SK-N-SH (cell line): ENCODE measurements at regions not wholly inside any gene's neighbourhood (a gene's known extent, or its start where the extent isn't known, plus 50 kb on each side); places are given as distances from the start of the nearest gene placed in this dataset.
"Not testable (repeated sequence)": the region's sequence is repeated elsewhere in the genome, so short reads cannot be mapped to it uniquely, and the experiment has no call there.

Experiments used
- CTCF ChIA-PET: fragments of 300-600, 350-600 bp; formaldehyde crosslinking; extraction: SDS; loops from one replicate; lab custom pipeline; 2021; lab: Yijun Ruan, JAX
- POLR2A ChIA-PET: fragments of 350-600 bp; sonication (Branson Sonifier 250); formaldehyde crosslinking; extraction: SDS; loops from one replicate; lab custom pipeline; 2020; ENCODE audit warnings: antibody characterized with exemption, inconsistent platforms; lab: Yijun Ruan, JAX
- DNase-seq: peaks from one replicate; pipeline ENCODE4 v3.0.0; 2012
- H2AFZ ChIP-seq: fragments of 200-600 bp; sonication (generic); 2 replicates; pipeline ENCODE4 v1.8.1; 2016; ENCODE audit warnings: antibody characterized with exemption, mild to moderate bottlenecking, low read depth
- H3F3A ChIP-seq: fragments of 200-600 bp; sonication (generic); replicated peaks from 2 replicates; pipeline ENCODE3; 2016; ENCODE audit warnings: antibody characterized with exemption, mild to moderate bottlenecking; ENCODE audit not compliant: insufficient read depth
- H3K27ac ChIP-seq, 2 experiments: fragments of 200-500 bp in 1 of 2; fragments of 200-600 bp in 1 of 2; sonication (Bioruptor generic) in 1 of 2; sonication (generic), shearing (Covaris generic) in 1 of 2; 2 replicates each; pipeline versions ENCODE4 v1.5.1 to v1.6.1; 2014 to 2016; ENCODE audit warnings: low read depth in 2 of 2, inconsistent platforms in 1 of 2, low read length in 1 of 2, mild to moderate bottlenecking in 1 of 2, mixed read lengths in 1 of 2
- H3K27me3 ChIP-seq: fragments of 200-600 bp; sonication (generic), shearing (Covaris generic); 2 replicates; pipeline ENCODE4 v1.6.1; 2016; ENCODE audit warnings: mixed run types; ENCODE audit not compliant: insufficient read depth
- H3K36me3 ChIP-seq, 2 experiments: fragments of 200-500 bp in 1 of 2; fragments of 200-600 bp in 1 of 2; sonication (Bioruptor generic) in 1 of 2; sonication (generic) in 1 of 2; replicated peaks in 1 of 2; 2 replicates each; pipeline versions ENCODE3 to v1.5.1; 2014 to 2016; ENCODE audit warnings: low read length in 1 of 2, mild to moderate bottlenecking in 1 of 2; ENCODE audit not compliant: insufficient read depth in 2 of 2, control insufficient read depth in 1 of 2
- H3K4me1 ChIP-seq, 2 experiments: fragments of 200-500 bp in 1 of 2; fragments of 200-600 bp in 1 of 2; sonication (Bioruptor generic) in 1 of 2; sonication (generic), shearing (Covaris generic) in 1 of 2; 2 replicates each; pipeline versions ENCODE4 v1.5.1 to v1.6.1; 2014 to 2016; ENCODE audit warnings: low read depth in 1 of 2, low read length in 1 of 2, mixed run types in 1 of 2; ENCODE audit not compliant: insufficient read depth in 2 of 2, control insufficient read depth in 1 of 2
- H3K4me2 ChIP-seq: fragments of 200-600 bp; sonication (generic), shearing (Covaris generic); 2 replicates; pipeline ENCODE4 v1.6.1; 2017; ENCODE audit warnings: mixed run types
- H3K4me3 ChIP-seq, 2 experiments: fragments of 200-500 bp in 1 of 2; fragments of 200-600 bp in 1 of 2; sonication (Bioruptor generic) in 1 of 2; sonication (generic), shearing (Covaris generic) in 1 of 2; 2 replicates each; pipeline versions ENCODE4 v1.5.1 to v1.8.1; 2014 to 2016; ENCODE audit warnings: low read depth in 2 of 2, inconsistent platforms in 1 of 2, low read length in 1 of 2, mild to moderate bottlenecking in 1 of 2, mixed read lengths in 1 of 2, moderate library complexity in 1 of 2
- H3K79me2 ChIP-seq: fragments of 200-600 bp; sonication (generic); 2 replicates; pipeline ENCODE4 v1.8.1; 2017; ENCODE audit warnings: mild to moderate bottlenecking; ENCODE audit not compliant: insufficient read depth
- H3K9ac ChIP-seq: fragments of 200-600 bp; sonication (generic); 2 replicates; pipeline ENCODE4 v1.6.1; 2017; ENCODE audit warnings: mixed run types
- H3K9me2 ChIP-seq: fragments of 200-600 bp; sonication (generic); 2 replicates; pipeline ENCODE4 v1.6.1; 2017; ENCODE audit warnings: mixed run types
- H3K9me3 ChIP-seq: fragments of 200-600 bp; sonication (generic); 2 replicates; pipeline ENCODE4 v1.6.1; 2017; ENCODE audit warnings: mixed run types, mild to moderate bottlenecking, moderate library complexity
- H4K20me1 ChIP-seq: fragments of 200-600 bp; sonication (generic); 2 replicates; pipeline ENCODE4 v1.6.1; 2017; ENCODE audit warnings: mild to moderate bottlenecking, mixed run types; ENCODE audit not compliant: insufficient read depth
- WGBS: methylation state at CpG from one replicate; pipeline ENCODE4 v1.1.6; 2017; ENCODE audit warnings: low lambda C conversion rate; 5-methylcytosine and 5-hydroxymethylcytosine counted together

DNA sequence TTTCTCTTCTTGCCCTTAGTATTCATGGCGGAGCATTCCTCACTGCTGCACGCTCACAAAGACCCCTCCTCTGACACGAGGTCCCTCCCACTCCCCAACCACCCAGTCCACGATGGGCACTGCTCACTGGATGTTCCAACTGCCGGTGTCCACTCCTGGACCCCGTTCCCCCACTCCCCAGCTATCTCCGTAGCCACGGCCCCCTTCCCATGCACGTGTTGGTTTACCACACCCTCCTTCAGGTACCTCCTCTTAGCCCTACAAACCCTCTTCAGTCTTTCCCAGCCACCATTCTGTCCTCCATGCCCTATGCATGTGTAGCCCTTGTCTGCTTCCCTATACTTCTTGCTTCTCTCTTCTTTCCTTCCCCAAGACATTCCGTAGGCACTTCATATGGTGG lies 469.6 kb upstream of the ZNG1F start:
- H3K4me3 ChIP-seq, H3K9me3 ChIP-seq, POLR2A ChIA-PET, H2AFZ ChIP-seq, H3K9ac ChIP-seq, H3K27me3 ChIP-seq, H4K20me1 ChIP-seq, CTCF ChIA-PET, H3K36me3 ChIP-seq, H3K79me2 ChIP-seq, H3K9me2 ChIP-seq, H3K27ac ChIP-seq, H3F3A ChIP-seq, DNase-seq, H3K4me2 ChIP-seq, H3K4me1 ChIP-seq: not testable (repeated sequence)
- WGBS, result 42% methylated on average over 4 of the region's 10 CpGs

DNA sequence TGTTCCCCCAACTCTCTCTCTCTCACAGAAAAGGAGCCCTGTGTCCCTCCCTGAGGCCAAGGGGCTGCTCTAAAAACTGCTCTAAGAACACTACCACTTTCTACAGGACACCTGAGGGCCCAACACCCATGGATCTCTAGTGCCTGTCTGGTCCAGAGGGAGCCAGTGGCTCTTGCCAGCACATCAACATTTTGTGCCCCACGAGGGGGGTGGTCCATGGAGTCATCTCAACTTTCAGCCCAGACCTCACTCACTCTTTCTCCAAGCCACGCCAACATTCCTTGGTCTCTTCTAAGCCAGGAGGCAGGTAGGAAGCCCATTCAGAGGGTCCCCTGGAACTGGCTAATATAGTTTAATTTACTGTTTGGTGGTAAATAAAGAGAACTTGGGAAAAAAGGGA lies 469.0 kb upstream of the ZNG1F start:
- H3K4me1 ChIP-seq, H3K9me3 ChIP-seq, H3K4me2 ChIP-seq, H3K27ac ChIP-seq, H3K27me3 ChIP-seq, H3K79me2 ChIP-seq, POLR2A ChIA-PET, H2AFZ ChIP-seq, H3K9ac ChIP-seq, H3K36me3 ChIP-seq, CTCF ChIA-PET, DNase-seq, H4K20me1 ChIP-seq, H3K4me3 ChIP-seq, H3F3A ChIP-seq, H3K9me2 ChIP-seq: not testable (repeated sequence)
- WGBS, result 31% methylated on average over 2 of the region's 2 CpGs

DNA sequence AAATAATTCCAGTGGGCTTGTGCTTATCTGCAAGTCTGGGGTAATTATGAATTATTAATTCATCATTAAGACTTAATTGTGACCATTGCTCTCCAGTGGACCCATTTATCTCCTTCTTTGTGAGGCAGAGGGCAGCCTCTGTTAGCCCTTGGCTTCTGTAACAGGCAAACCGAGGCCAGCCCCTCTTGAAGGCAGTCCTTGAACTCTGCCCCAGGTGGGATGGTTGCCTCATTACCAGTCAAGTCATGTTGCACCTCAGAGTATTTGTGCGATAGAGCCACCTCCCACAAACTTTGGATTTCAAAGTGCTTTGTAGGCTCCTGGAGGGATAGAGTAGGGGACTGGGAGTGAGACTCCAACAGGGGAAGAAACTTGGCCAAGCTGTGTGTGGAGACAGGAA lies 468.0 kb upstream of the ZNG1F start:
- H3K27ac ChIP-seq, H3K4me2 ChIP-seq, DNase-seq, CTCF ChIA-PET, H2AFZ ChIP-seq, H3F3A ChIP-seq, H3K36me3 ChIP-seq, H3K4me3 ChIP-seq, H3K9me3 ChIP-seq, H3K9ac ChIP-seq, H4K20me1 ChIP-seq, H3K9me2 ChIP-seq, H3K27me3 ChIP-seq, H3K4me1 ChIP-seq, H3K79me2 ChIP-seq, POLR2A ChIA-PET: not testable (repeated sequence)
- WGBS, result 67% methylated on average over 2 of the region's 2 CpGs

DNA sequence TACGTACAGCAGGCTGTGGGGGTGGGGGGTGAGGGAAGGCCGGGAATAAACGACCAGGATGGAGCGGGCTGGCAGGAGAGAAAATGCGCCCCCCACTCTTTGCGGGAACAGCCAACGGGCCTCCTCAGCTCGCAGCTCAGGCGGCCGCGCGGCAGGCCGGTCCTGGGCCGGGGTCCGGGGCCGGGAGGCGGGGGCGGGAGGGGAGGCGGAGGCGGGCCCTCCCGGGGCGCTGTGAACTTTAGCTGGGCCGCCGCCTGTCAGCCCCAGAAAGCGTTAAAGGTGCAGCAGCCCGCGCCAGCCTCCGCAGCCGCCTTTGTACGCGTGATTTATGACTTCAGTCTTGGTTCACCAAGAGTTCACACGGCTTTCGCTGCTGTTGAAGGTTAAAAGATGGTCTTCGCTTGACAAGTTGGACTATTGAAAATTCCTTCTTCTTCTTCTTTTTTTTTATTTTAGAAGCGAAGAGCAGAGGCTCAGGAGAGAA lies 466.0 kb upstream of the ZNG1F start:
- H3F3A ChIP-seq, H2AFZ ChIP-seq, H3K9ac ChIP-seq, H3K79me2 ChIP-seq, CTCF ChIA-PET, H3K9me3 ChIP-seq, H3K27me3 ChIP-seq, H3K27ac ChIP-seq, POLR2A ChIA-PET, H4K20me1 ChIP-seq, H3K4me3 ChIP-seq, H3K9me2 ChIP-seq, H3K4me1 ChIP-seq, H3K4me2 ChIP-seq, H3K36me3 ChIP-seq: not testable (repeated sequence)
- 39% methylated on average over 14 of the region's 35 CpGs for WGBS
- peak; percentile 21 for DNase-seq

DNA sequence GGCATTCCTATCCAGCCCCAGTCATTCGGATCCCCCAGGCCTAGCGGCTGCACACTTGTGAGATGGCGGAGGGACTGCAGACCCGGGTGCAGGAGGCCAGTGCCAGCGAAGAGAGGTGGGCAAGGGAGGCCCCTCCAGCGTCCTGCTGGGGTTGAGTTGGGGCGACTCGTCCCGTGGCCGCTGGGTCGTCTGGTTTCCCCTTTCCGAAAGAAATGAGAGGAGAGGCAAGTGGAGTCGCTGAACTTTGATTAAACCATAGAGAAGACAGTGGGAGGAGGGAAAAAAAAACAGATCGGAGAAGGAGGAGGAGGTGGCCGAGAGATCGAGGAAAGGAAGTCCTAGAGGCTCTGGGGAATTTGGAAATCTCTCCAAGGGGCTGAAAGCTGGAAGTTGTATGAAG lies 465.2 kb upstream of the ZNG1F start:
- H3K9me3 ChIP-seq, H3K36me3 ChIP-seq, H2AFZ ChIP-seq, H4K20me1 ChIP-seq, H3K4me3 ChIP-seq, H3K4me1 ChIP-seq, DNase-seq, H3K27me3 ChIP-seq, H3F3A ChIP-seq, POLR2A ChIA-PET, H3K9me2 ChIP-seq, H3K4me2 ChIP-seq, H3K79me2 ChIP-seq, H3K27ac ChIP-seq, CTCF ChIA-PET, H3K9ac ChIP-seq: not testable (repeated sequence)
- 66% methylated on average over 13 of the region's 16 CpGs for WGBS

DNA sequence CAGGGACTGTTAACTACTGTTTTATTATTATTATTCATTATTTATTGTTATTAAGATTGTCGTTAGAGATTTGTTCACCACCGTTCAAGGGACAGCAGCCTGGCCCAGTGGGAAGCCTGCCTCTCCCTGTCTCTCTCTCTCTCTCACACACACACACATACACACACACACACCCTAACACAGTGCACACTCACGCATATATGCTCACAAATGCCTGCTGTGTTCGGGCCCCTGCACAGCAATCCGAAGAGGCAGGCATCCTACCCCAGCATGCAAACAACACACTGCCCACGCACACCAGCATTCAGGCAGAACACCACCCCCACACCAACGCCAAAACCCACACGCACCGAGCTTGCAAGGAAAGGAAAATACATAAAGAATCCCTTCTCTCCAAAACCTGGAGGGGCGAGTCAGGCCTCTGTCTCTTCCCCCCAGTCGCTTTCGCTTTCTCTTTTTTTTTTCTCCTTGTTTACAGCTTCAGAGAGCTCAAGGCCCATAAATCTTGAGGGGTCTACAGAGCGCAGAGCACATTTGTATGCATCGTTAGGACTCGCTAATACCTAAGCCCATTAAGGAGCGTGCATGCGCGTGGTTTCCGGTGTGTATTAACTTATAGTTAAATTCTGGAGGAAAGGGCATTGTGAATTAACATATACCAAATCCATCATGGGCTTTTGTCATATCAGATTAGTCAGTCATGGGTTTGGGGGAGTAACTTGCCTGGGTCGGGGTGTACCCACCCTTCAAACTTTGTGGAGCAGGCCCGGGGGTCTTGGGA lies 464.6 kb upstream of the ZNG1F start:
- CTCF ChIA-PET, H3F3A ChIP-seq, H3K9me2 ChIP-seq, H3K9ac ChIP-seq, H3K27ac ChIP-seq, H3K4me1 ChIP-seq, H2AFZ ChIP-seq, H3K36me3 ChIP-seq, H3K79me2 ChIP-seq, H3K9me3 ChIP-seq, DNase-seq, H4K20me1 ChIP-seq, H3K4me3 ChIP-seq, H3K27me3 ChIP-seq, POLR2A ChIA-PET, H3K4me2 ChIP-seq: not testable (repeated sequence)
- WGBS, result 70% methylated on average over 11 of the region's 21 CpGs
